Peyer's patch (tissue), 4 donors: ENCODE measurements at regions not wholly inside any gene's neighbourhood (a gene's known extent, or its start where the extent isn't known, plus 50 kb on each side); places are given as distances from the start of the nearest gene placed in this dataset.

Experiments
- POLR2A ChIP-seq, 2 donors: fragments of 450-650 bp; IDR thresholded peaks; one replicate each; pipeline ENCODE4 v1.5.1; 2017; ENCODE audit warnings: antibody characterized with exemption in 2 of 2, mild to moderate bottlenecking in 2 of 2, moderate library complexity in 2 of 2
- TF ChIP-seq, protein P1 (sequence below), 6 experiments: fragments of 450-650 bp in 4 of 6; fragments of 200-600 bp in 2 of 6; sonication (generic) in 1 of 6; IDR thresholded peaks; one replicate each; pipeline ENCODE4 v1.5.1; 2017 to 2019; ENCODE audit warnings: antibody characterized with exemption in 6 of 6, mild to moderate bottlenecking in 3 of 6, moderate library complexity in 1 of 6

DNA sequence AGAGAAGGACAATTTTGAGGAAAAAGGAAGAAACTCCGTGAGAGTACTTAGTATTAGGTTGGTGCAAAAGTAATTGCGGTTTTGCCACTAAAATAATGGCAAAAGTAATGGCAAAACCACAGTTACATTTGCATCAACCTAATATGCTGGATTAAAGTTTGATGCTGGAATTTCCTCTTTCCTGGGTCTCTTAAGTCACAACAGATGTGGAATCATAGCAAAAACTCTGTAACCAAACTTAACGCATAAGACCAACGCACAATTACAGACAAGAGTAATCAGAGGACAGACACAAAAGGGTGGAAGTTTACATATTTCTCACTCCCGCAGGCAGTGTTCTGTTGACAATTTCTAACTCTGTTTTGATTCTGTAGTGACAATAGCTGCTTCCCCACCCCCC is 182.4 kb downstream of the BACH1 start:
- TF ChIP-seq, protein P1, sequence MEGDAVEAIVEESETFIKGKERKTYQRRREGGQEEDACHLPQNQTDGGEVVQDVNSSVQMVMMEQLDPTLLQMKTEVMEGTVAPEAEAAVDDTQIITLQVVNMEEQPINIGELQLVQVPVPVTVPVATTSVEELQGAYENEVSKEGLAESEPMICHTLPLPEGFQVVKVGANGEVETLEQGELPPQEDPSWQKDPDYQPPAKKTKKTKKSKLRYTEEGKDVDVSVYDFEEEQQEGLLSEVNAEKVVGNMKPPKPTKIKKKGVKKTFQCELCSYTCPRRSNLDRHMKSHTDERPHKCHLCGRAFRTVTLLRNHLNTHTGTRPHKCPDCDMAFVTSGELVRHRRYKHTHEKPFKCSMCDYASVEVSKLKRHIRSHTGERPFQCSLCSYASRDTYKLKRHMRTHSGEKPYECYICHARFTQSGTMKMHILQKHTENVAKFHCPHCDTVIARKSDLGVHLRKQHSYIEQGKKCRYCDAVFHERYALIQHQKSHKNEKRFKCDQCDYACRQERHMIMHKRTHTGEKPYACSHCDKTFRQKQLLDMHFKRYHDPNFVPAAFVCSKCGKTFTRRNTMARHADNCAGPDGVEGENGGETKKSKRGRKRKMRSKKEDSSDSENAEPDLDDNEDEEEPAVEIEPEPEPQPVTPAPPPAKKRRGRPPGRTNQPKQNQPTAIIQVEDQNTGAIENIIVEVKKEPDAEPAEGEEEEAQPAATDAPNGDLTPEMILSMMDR (IDR thresholded peaks at IDR 0.05), result no peak
- no peak for TF ChIP-seq POLR2A (IDR thresholded peaks at IDR 0.05)
